GM19468 (cell line): ENCODE measurements at regions not wholly inside any gene's neighbourhood (a gene's known extent, or its start where the extent isn't known, plus 50 kb on each side); places are given as distances from the start of the nearest gene placed in this dataset.
A peak's percentile ranks its signal among the peaks of the same experiment; 100 is the strongest.

ENCODE experiments used
- ATAC-seq: cut with Tn5 transposase; IDR thresholded peaks from one replicate; pipeline ENCODE4 v1.9.1; 2021; ENCODE audit warnings: mild to moderate bottlenecking, moderate library complexity, moderate number of reproducible peaks; ENCODE audit not compliant: unreplicated experiment; ENCODE audit errors: extremely low read depth

- ATAC-seq = no peak
Measured at GRCh38 chr6:141701732-141702131, 431.0 kb upstream of the GJE1 start.

DNA sequence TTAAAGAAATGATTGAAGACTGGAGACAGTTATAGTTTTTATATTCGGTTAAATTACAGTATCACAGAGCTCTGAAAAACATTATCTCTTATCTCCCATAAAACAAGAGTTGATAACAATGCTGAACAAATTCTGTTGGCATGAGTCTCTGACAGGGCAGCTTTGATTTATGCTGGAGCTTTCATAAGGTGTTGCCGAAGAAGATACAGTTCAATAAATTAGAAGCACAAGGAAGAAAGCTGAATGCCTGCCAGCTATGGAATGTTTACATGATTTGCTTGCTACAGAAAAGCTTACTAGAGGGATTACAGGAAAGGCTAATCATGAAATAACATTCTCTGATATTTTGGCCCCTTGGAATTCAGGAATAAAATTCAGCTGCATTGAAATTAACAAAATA is 431.9 kb upstream of the GJE1 start:
- no peak for ATAC-seq

DNA sequence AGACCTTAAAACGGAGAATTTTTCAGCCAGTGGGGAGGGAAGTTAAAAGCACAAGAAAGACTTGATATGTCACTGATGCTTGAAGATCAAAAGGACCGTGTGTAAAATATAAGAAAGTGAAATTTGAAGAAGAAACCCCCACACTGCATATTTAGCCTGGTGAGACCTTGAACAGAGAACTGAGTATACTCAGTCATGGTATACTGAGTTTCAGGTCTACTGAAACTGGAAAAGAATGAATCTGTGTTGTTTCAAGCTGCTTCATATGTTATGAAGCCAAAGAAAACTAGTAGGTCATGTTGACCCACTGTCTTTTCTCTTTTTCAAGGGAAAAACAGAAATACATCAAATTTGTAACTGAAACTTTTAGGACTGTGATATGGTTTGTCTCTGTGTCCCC is 443.8 kb upstream of the GJE1 start:
- peak; percentile 63 for ATAC-seq

DNA sequence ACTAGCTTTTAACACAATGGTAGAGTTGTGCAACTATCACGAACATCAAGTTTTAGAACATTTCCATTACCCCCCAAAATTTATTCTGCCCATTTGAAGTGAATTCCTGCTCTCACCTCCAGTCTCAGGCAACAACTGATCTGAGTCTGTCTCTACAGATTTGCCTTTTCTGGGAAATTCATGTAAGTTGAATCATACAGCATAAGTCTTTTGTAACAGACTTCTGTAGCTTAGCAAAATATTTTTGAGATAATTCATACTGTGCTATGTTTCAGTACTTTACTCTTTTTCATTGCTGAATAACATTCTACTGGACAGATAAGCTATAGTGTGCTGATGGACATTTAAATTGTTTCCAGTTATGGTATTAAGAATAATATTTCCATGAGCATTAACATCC is 447.3 kb upstream of the GJE1 start:
- no peak for ATAC-seq

- no peak for ATAC-seq
Measured at GRCh38 chr6:141682391-141682790, 450.3 kb upstream of the GJE1 start.

- no peak for ATAC-seq
Measured at GRCh38 chr6:141677598-141678211, 455.0 kb upstream of the GJE1 start.

DNA sequence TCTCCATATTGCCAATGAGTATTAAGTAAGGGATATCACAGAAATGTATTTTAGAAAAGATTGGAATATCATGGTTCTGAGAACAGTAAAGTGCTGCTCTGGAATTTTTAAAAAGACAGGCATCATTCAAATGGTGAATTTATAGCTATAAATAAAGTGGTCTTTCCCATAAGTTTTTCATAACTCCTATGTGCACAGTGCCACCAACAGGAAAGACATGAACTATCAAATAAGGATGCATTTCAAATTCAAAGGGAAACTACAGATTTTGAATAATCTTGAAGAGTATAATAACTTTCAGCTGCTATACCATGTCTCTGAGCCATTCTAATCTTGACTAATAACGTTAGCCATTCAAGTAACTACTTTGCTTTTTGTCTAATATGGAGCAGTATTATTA is 456.8 kb upstream of the GJE1 start:
- no peak for ATAC-seq

- ATAC-seq = no peak
Measured at GRCh38 chr6:141669141-141669540, 463.6 kb upstream of the GJE1 start.

GRCh38 chr6:141667580-141668309 is 465.0 kb upstream of the GJE1 start:
- ATAC-seq = no peak

DNA sequence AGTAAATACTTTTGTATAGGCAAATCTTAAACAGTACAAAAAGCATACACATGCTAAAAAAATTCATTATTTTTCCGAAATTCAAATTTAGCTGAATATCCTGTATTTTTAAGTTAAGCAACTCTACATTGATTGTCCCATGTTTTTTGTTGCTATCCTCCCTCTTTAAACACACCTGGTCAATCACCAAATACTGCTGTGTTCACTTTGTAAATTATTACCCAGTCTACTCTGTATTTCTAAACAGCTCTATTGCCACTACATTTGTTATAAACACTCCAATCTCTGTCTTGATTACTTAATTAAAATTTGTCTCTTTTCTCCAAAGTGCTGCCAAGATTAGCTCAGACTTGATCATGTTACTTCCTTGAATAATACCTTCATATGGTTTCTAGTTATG is 466.5 kb upstream of the GJE1 start:
- no peak for ATAC-seq

GRCh38 chr6:141664744-141665143 is 468.0 kb upstream of the GJE1 start:
- no peak for ATAC-seq

GRCh38 chr6:141659582-141659981 is 473.1 kb upstream of the GJE1 start:
- ATAC-seq = no peak

- no peak for ATAC-seq
Measured at GRCh38 chr6:141658696-141659095, 474.0 kb upstream of the GJE1 start.

- no peak for ATAC-seq
Measured at GRCh38 chr6:141657812-141658211, 474.9 kb upstream of the GJE1 start.

- no peak for ATAC-seq
Measured at GRCh38 chr6:141653590-141653989, 479.1 kb upstream of the GJE1 start.

- no peak for ATAC-seq
Measured at GRCh38 chr6:141641951-141642350, 490.8 kb upstream of the GJE1 start.

DNA sequence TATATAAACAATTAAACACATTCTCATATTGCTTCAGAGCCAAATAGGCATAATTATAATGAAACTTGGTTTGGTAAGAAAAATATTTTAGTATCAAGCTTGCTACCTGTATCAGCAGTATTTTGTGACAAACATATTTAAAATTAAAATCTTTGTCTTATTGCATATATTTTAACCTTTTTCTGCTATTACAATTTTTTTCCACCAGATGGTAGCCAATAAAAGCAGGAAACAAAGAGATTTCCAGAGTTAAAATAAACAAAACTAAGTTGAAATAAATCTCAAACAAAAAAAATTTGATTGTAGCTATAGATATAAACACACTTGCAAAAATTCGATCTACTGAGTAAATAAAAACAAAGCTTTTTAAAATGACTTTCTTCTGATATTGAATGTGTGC is 491.3 kb upstream of the GJE1 start:
- no peak for ATAC-seq

DNA sequence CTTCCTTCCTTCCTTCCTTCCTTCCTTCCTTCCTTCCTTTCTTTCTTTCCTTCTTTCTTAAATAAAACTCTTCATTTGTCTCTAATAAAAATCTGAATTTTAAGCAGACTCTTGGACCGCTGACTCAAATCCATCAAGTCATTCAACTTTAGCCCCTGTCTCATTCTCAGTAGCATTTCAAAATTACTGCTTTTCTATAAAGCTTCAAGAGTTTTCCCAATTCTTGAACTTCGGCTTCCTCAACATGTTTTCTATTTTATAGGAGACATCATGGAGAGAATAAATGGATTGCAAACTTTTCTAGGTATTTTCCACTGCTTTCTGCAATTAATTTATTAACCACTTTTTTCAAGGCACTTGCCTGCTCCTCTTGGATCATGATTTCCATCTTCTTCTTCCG is 497.1 kb upstream of the GJE1 start:
- ATAC-seq = no peak

- no peak for ATAC-seq
Measured at GRCh38 chr6:141634269-141634668, 498.5 kb upstream of the GJE1 start.

DNA sequence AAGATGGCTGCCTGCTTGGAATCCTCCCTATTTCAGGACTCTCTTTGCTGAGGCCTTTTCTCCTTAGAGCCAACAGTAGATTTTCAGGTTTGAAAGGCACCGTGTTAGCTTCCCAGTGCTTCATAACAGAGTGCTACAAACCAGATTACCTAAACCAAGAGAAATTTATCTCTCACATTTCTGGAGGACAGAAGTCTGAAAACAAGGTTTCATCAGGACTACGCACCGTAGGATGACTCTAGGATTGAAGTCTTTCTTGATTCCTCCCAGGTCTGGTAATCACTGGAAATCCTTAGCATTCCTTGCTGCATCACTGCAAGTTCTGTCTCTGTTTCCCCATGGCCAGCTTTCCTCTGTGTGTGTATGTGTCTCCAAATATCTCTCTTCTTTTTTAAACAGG is 508.4 kb upstream of the GJE1 start:
- no peak for ATAC-seq

- ATAC-seq = no peak
Measured at GRCh38 chr6:141618180-141618581, 514.5 kb upstream of the GJE1 start.

- ATAC-seq = no peak
Measured at GRCh38 chr6:141610741-141611140, 522.0 kb upstream of the GJE1 start.
